Adrenal gland (tissue), 9 donors: ENCODE measurements at regions not wholly inside any gene's neighbourhood (a gene's known extent, or its start where the extent isn't known, plus 50 kb on each side); places are given as distances from the start of the nearest gene placed in this dataset.

Experiments
- DNase-seq, 7 donors: peaks; one replicate each; pipeline ENCODE4 v3.0.0-alpha.2; 2019 to 2020
- H3K27ac ChIP-seq, 5 donors: fragments of 200-600 bp; sonication (generic) in 4 of 5; 1 replicate in 3 of 5; 2 replicates in 2 of 5; pipeline versions ENCODE4 v1.5.1 to v1.8.0; 2016 to 2020; ENCODE audit warnings: mild to moderate bottlenecking in 1 of 5
- H3K27me3 ChIP-seq: fragments of 200-600 bp; 2 replicates; pipeline ENCODE4 v1.8.0; 2021
- H3K36me3 ChIP-seq, 2 donors: fragments of 200-600 bp; replicated peaks in 1 of 2; 1 replicate in 1 of 2; 2 replicates in 1 of 2; pipeline versions ENCODE4 v1.5.1 to v1.8.0; 2018 to 2022
- H3K4me1 ChIP-seq, 2 donors: fragments of 200-600 bp; replicated peaks in 1 of 2; 1 replicate in 1 of 2; 2 replicates in 1 of 2; pipeline versions ENCODE4 v1.5.1 to v1.8.0; 2018 to 2021
- H3K4me3 ChIP-seq, 4 donors: fragments of 200-600 bp; sonication (generic) in 3 of 4; one replicate each; pipeline ENCODE4 v1.5.1; 2016 to 2018
- H3K9me3 ChIP-seq, 3 donors: fragments of 200-600 bp; sonication (generic) in 1 of 3; replicated peaks in 1 of 3; 1 replicate in 2 of 3; 2 replicates in 1 of 3; pipeline versions ENCODE4 v1.5.1 to v1.8.0; 2016 to 2021
- CTCF ChIP-seq, 6 experiments: fragments of 450-650 bp in 4 of 6; fragments of 200-600 bp in 2 of 6; sonication (generic) in 1 of 6; IDR thresholded peaks; 1 replicate in 5 of 6; 2 replicates in 1 of 6; pipeline versions ENCODE4 v1.5.1 to v1.8.0; 2016 to 2021; ENCODE audit warnings: antibody characterized with exemption in 6 of 6, mild to moderate bottlenecking in 2 of 6, moderate library complexity in 1 of 6
- POLR2A ChIP-seq, 2 donors: fragments of 450-650 bp; IDR thresholded peaks; one replicate each; pipeline ENCODE4 v1.6.1; 2017; ENCODE audit warnings: antibody characterized with exemption in 2 of 2, mild to moderate bottlenecking in 2 of 2, moderate library complexity in 1 of 2
- WGBS, 4 donors: extraction: QIAGEN DNeasy Blood & Tissue Kit in 2 of 4; methylation state at CpG; one replicate each; pipeline versions ENCODE4 v1.1.5 to v1.1.7; 2013 to 2017; 5-methylcytosine and 5-hydroxymethylcytosine counted together
- intact Hi-C, 2 donors: fragments of 100-400 bp; cut with DNase I; formaldehyde crosslinking; loops; one replicate each; pipeline versions ENCODE4 v1.14.1 to v1.15.0; 2022 to 2023
- donor health status: healthy with polysubstance abuse.
- donor health status: Bipolar disorder and iron deficiency.
- donor health status: DM: yes; HTN: yes; CAD: no.
- donor health status: DM: no; HTN: no; CAD: no.
- donor health status: DM: no; HTN: no; CAD: no.

- TF ChIP-seq CTCF (IDR thresholded peaks at IDR 0.05) (no peak), POLR2A (IDR thresholded peaks at IDR 0.05) (no peak)
- 69 to 79% (median 73%) methylated on average over 6 of the region's 6 CpGs for WGBS, 4 donors
- Histone ChIP-seq H3K4me1 (peaks cover 12 to 28% of the 10 kb centered on the region in 2 donors), H3K27me3 (no peaks in the 10 kb centered on the region), H3K36me3 (no peaks in the 10 kb centered on the region), H3K27ac (no peak overlapping the region), H3K9me3 (no peaks in the 10 kb centered on the region), H3K4me3 (no peak overlapping the region)
- DNase-seq, result no peak
- intact Hi-C loops, result no loop called here
These were observed 159.4 kb upstream of the S1PR3 start for GRCh38 chr9:88831713-88832407.

GRCh38 chr9:88833946-88834345 is 157.3 kb upstream of the S1PR3 start:
- Histone ChIP-seq H3K36me3 (no peaks in the 10 kb centered on the region), H3K27ac (no peak overlapping the region), H3K4me3 (no peak overlapping the region), H3K9me3 (no peaks in the 10 kb centered on the region), H3K4me1 (peaks cover 0 to 7% of the 10 kb centered on the region in 2 donors), H3K27me3 (no peaks in the 10 kb centered on the region)
- intact Hi-C loops, result no loop called here
- 69 to 95% (median 88%) methylated on average over 1 of the region's 1 CpG for WGBS, 4 donors
- DNase-seq, result no peak
- no peak for TF ChIP-seq CTCF (IDR thresholded peaks at IDR 0.05)
- TF ChIP-seq POLR2A (IDR thresholded peaks at IDR 0.05), result no peak

GRCh38 chr9:88835038-88835466 is 156.2 kb upstream of the S1PR3 start:
- intact Hi-C loops, result no loop called here
- Histone ChIP-seq H3K4me1 (peaks cover 0 to 3% of the 10 kb centered on the region in 2 donors), H3K27ac (peak overlapping the region in 1 of 5 donors; percentile 63), H3K9me3 (no peaks in the 10 kb centered on the region), H3K4me3 (no peak overlapping the region), H3K27me3 (no peaks in the 10 kb centered on the region), H3K36me3 (no peaks in the 10 kb centered on the region)
- WGBS, 4 donors, result 56 to 78% (median 63%) methylated on average over 1 of the region's 1 CpG
- no peak for TF ChIP-seq POLR2A (IDR thresholded peaks at IDR 0.05)
- TF ChIP-seq CTCF (IDR thresholded peaks at IDR 0.05), result no peak
- peak in 1 of 7 donors; percentile 45 for DNase-seq

- no peaks in the 10 kb centered on the region for H3K27me3 ChIP-seq
- 50 to 56% (median 52%) methylated on average over 3 of the region's 3 CpGs for WGBS, 4 donors
- H3K36me3 ChIP-seq, result no peaks in the 10 kb centered on the region
- TF ChIP-seq CTCF (IDR thresholded peaks at IDR 0.05), result no peak
- TF ChIP-seq POLR2A (IDR thresholded peaks at IDR 0.05), result no peak
- H3K9me3 ChIP-seq, result no peaks in the 10 kb centered on the region
- intact Hi-C loops, result no loop called here
- DNase-seq, result no peak
- peaks cover 0 to 4% of the 10 kb centered on the region in 2 donors for H3K4me1 ChIP-seq
- H3K27ac ChIP-seq, result peak overlapping the region in 1 of 5 donors; percentile 36
- no peak overlapping the region for H3K4me3 ChIP-seq
These were observed 155.5 kb upstream of the S1PR3 start for GRCh38 chr9:88835772-88836171.
